Thyroid gland (tissue), 4 donors: ENCODE measurements at regions not wholly inside any gene's neighbourhood (a gene's known extent, or its start where the extent isn't known, plus 50 kb on each side); places are given as distances from the start of the nearest gene placed in this dataset.
A peak's percentile ranks its signal among the peaks of the same experiment; 100 is the strongest.

Experiments used
- DNase-seq, 2 donors: peaks; one replicate each; pipeline ENCODE4 v3.0.0-alpha.2; 2019
- H3K27ac ChIP-seq, 3 donors: fragments of 200-600 bp; sonication (generic); 1 replicate in 2 of 3; 2 replicates in 1 of 3; pipeline ENCODE4 v1.5.1; 2016 to 2019; ENCODE audit warnings: mild to moderate bottlenecking in 1 of 3, moderate library complexity in 1 of 3
- H3K27me3 ChIP-seq: fragments of 200-600 bp; sonication (generic); one replicate; pipeline ENCODE4 v1.5.1; 2019
- H3K36me3 ChIP-seq, 2 donors: fragments of 200-600 bp; sonication (generic); one replicate each; pipeline ENCODE4 v1.5.1; 2016 to 2019
- H3K4me1 ChIP-seq, 2 donors: fragments of 200-600 bp; sonication (generic); one replicate each; pipeline ENCODE4 v1.5.1; 2017 to 2019
- H3K4me3 ChIP-seq, 3 donors: fragments of 200-600 bp; sonication (generic); replicated peaks in 1 of 3; 1 replicate in 2 of 3; 2 replicates in 1 of 3; pipeline ENCODE4 v1.5.1; 2016; ENCODE audit warnings: mild to moderate bottlenecking in 1 of 3
- H3K9me3 ChIP-seq: fragments of 200-600 bp; sonication (generic); one replicate; pipeline ENCODE4 v1.5.1; 2017
- POLR2A ChIP-seq, 2 donors: fragments of 450-650 bp; IDR thresholded peaks; one replicate each; pipeline ENCODE4 v1.6.1; 2017; ENCODE audit warnings: antibody characterized with exemption in 2 of 2, mild to moderate bottlenecking in 2 of 2, moderate library complexity in 1 of 2
- WGBS, 2 donors: methylation state at CpG; one replicate each; pipeline ENCODE4 v1.1.5; 2017; 5-methylcytosine and 5-hydroxymethylcytosine counted together
- intact Hi-C: fragments of 100-400 bp; cut with DNase I; formaldehyde crosslinking; loops from one replicate; pipeline ENCODE4 v1.15.1; 2023
- TF ChIP-seq, protein P1 (sequence below), 6 experiments: fragments of 200-600 bp in 3 of 6; fragments of 450-650 bp in 3 of 6; sonication (generic) in 3 of 6; IDR thresholded peaks; one replicate each; pipeline ENCODE4 v1.5.1; 2016 to 2019; ENCODE audit warnings: antibody characterized with exemption in 6 of 6, mild to moderate bottlenecking in 2 of 6, inconsistent platforms in 1 of 6, moderate library complexity in 1 of 6

DNA sequence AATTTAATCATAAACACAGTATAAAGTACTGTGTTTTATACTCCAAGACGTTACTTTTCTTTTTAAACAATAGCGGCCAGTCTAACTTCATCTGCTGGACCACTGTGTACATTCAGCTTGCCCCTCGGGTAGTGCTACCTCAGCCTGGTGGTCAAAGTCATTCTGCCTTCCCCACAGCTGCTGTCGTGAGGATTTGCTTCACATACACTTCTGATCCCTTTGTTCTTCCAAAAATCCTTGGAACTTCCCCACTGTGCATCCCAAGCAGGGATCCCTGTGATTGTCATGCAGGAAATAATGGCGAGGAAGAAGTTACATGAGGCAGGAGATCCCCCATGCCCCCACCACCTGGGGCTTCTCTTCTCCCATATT lies 234.9 kb upstream of the STARD13 start:
- Histone ChIP-seq H3K4me1 (peaks cover 0 to 10% of the 10 kb centered on the region in 2 donors), H3K9me3 (no peaks in the 10 kb centered on the region), H3K27me3 (no peaks in the 10 kb centered on the region), H3K4me3 (no peak overlapping the region), H3K27ac (no peak overlapping the region), H3K36me3 (no peaks in the 10 kb centered on the region)
- intact Hi-C loops = no loop called here
- TF ChIP-seq, protein P1, sequence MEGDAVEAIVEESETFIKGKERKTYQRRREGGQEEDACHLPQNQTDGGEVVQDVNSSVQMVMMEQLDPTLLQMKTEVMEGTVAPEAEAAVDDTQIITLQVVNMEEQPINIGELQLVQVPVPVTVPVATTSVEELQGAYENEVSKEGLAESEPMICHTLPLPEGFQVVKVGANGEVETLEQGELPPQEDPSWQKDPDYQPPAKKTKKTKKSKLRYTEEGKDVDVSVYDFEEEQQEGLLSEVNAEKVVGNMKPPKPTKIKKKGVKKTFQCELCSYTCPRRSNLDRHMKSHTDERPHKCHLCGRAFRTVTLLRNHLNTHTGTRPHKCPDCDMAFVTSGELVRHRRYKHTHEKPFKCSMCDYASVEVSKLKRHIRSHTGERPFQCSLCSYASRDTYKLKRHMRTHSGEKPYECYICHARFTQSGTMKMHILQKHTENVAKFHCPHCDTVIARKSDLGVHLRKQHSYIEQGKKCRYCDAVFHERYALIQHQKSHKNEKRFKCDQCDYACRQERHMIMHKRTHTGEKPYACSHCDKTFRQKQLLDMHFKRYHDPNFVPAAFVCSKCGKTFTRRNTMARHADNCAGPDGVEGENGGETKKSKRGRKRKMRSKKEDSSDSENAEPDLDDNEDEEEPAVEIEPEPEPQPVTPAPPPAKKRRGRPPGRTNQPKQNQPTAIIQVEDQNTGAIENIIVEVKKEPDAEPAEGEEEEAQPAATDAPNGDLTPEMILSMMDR (IDR thresholded peaks at IDR 0.05) = no peak
- no peak for TF ChIP-seq POLR2A (IDR thresholded peaks at IDR 0.05)
- WGBS, 2 donors = 89 to 96% methylated on average over 5 of the region's 5 CpGs
- no peak for DNase-seq

DNA sequence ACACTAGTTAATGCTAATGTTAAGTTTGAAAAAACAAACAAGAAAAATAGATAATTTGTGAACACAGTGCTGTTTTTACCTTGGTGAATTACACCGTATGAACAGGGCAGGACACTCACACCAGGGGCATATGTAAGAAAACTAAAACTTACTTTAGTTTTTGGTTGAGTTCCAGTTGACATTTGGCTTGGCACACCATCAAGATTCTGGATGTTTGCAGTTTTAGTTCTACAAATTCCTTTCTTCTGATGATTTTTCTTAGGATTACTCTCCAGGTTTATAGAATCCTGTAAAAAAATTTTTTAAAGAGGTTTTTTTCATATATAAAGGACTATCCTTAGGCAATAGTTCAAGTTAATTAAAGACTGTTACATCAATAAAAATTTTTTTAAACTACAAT lies 238.5 kb upstream of the STARD13 start:
- WGBS, 2 donors = 25 to 32% methylated on average over 1 of the region's 1 CpG
- H3K27me3 ChIP-seq = no peaks in the 10 kb centered on the region
- H3K9me3 ChIP-seq = no peaks in the 10 kb centered on the region
- H3K36me3 ChIP-seq = no peaks in the 10 kb centered on the region
- peak overlapping the region in 1 of 3 donors; percentile 35 for H3K27ac ChIP-seq
- no peak for TF ChIP-seq POLR2A (IDR thresholded peaks at IDR 0.05)
- TF ChIP-seq, protein P1 (IDR thresholded peaks at IDR 0.05) = no peak
- intact Hi-C loops = no loop called here
- H3K4me1 ChIP-seq = peaks cover 0 to 10% of the 10 kb centered on the region in 2 donors
- H3K4me3 ChIP-seq = no peak overlapping the region
- DNase-seq = peak; percentile 20 to 36

DNA sequence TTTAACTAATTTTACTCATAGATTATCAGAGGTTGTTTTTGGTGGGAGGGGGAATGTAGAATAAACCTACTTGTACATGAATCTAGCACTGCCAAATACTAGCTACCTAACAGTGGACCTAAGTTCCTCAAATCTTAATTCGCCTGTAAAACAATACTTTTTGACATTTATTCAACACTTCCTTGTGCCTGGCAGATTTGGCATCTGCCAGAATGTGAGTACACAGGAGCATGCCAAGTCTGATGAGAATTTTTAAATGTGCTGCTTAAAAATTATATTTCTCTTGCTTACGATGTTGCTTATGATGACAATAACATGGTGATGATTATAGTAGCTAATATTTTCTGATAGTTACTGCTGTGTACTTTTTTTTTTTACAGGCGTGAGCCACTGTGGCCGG lies 240.2 kb upstream of the STARD13 start:
- no peak for DNase-seq
- intact Hi-C loops = no loop called here
- H3K4me3 ChIP-seq = no peak overlapping the region
- 86 to 88% methylated on average over 4 of the region's 4 CpGs for WGBS, 2 donors
- peaks cover 0 to 10% of the 10 kb centered on the region in 2 donors for H3K4me1 ChIP-seq
- H3K27me3 ChIP-seq = no peaks in the 10 kb centered on the region
- no peak overlapping the region for H3K27ac ChIP-seq
- H3K9me3 ChIP-seq = no peaks in the 10 kb centered on the region
- H3K36me3 ChIP-seq = no peaks in the 10 kb centered on the region
- TF ChIP-seq POLR2A (IDR thresholded peaks at IDR 0.05) = no peak
- TF ChIP-seq, protein P1 (IDR thresholded peaks at IDR 0.05) = no peak

DNA sequence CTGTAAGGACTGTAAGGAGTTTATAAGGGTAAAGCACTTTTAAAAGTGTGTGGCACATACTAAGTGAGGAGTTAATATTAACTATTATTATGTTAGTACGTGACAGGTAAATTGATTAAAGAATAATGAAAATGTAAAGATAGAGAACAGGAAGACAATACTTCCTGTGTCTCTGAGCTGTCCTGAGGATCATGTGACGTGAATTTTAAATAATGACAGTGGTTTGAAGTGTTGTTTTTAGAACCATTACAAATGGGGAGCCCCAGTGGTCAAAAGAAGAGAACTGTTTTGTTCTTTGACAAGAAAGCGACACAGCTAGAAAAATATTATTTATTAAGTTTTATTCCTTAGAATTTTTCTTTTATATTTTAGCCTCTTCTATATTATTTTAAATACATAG lies 241.2 kb upstream of the STARD13 start:
- no peak for DNase-seq
- WGBS, 2 donors = 85 to 92% methylated on average over 3 of the region's 3 CpGs
- H3K9me3 ChIP-seq = no peaks in the 10 kb centered on the region
- intact Hi-C loops = no loop called here
- H3K4me3 ChIP-seq = no peak overlapping the region
- TF ChIP-seq, protein P1 (IDR thresholded peaks at IDR 0.05) = no peak
- TF ChIP-seq POLR2A (IDR thresholded peaks at IDR 0.05) = no peak
- no peaks in the 10 kb centered on the region for H3K27me3 ChIP-seq
- H3K4me1 ChIP-seq = peaks cover 0 to 10% of the 10 kb centered on the region in 2 donors
- no peak overlapping the region for H3K27ac ChIP-seq
- H3K36me3 ChIP-seq = no peaks in the 10 kb centered on the region

DNA sequence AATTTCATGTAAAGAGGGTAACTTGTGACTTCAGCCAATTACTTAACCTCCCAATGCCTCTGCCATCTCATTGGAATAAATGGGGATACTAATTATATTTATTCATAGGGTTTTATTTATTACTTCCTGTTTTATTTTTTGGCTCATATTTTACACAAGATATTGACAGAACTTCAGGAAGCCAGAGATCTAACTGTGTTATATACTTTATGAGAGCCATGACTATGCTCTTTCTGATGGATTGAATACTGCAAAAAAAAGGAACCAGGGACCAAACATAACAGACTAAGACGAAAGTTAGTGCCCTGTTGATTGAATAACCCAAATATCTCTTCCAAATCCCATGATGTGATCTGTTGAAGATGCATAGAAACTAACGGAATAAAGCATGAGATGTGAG lies 243.3 kb upstream of the STARD13 start:
- intact Hi-C loops = no loop called here
- Histone ChIP-seq H3K36me3 (no peaks in the 10 kb centered on the region), H3K4me1 (peaks cover 0 to 4% of the 10 kb centered on the region in 2 donors), H3K4me3 (no peak overlapping the region), H3K27me3 (no peaks in the 10 kb centered on the region), H3K9me3 (no peaks in the 10 kb centered on the region), H3K27ac (no peak overlapping the region)
- no peak for DNase-seq
- 91 to 95% methylated on average over 2 of the region's 2 CpGs for WGBS, 2 donors
- no peak for TF ChIP-seq POLR2A (IDR thresholded peaks at IDR 0.05)
- TF ChIP-seq, protein P1 (IDR thresholded peaks at IDR 0.05) = no peak
